ENCODE measurements at regions not wholly inside any gene's neighbourhood (a gene's known extent, or its start where the extent isn't known, plus 50 kb on each side); places are given as distances from the start of the nearest gene placed in this dataset.

GRCh38 chr11:97937501-97937900 is 1083.2 kb upstream of the CNTN5 start:
- DNase-seq (ENCODE audit: low read depth) = no peak
- TF ChIP-seq CTCF (IDR thresholded peaks at IDR 0.05; ENCODE audit: control insufficient read depth, extremely low read depth, insufficient read depth) = no peak
- H3K4me3 ChIP-seq (ENCODE audit: low read depth, low read length) = no peak overlapping the region

- DNase-seq (ENCODE audit: low read depth) = no peak
- no peak overlapping the region for H3K4me3 ChIP-seq (ENCODE audit: low read depth, low read length)
- no peak for TF ChIP-seq CTCF (IDR thresholded peaks at IDR 0.05; ENCODE audit: control insufficient read depth, extremely low read depth, insufficient read depth)
These were observed 1082.0 kb upstream of the CNTN5 start for GRCh38 chr11:97938789-97939188.

GRCh38 chr11:97943493-97943892 is 1077.3 kb upstream of the CNTN5 start:
- DNase-seq (ENCODE audit: low read depth) = no peak
- 0 out of 2 replicates have a peak, but pooled peaks have one; percentile 3 for TF ChIP-seq CTCF (IDR thresholded peaks at IDR 0.05; ENCODE audit: control insufficient read depth, extremely low read depth, insufficient read depth)

GRCh38 chr11:97948793-97949192 is 1072.0 kb upstream of the CNTN5 start:
- TF ChIP-seq CTCF (IDR thresholded peaks at IDR 0.05; ENCODE audit: control insufficient read depth, extremely low read depth, insufficient read depth) = no peak
- DNase-seq (ENCODE audit: low read depth) = no peak
- no peak overlapping the region for H3K4me3 ChIP-seq (ENCODE audit: low read depth, low read length)

More at GRCh38 chr11:97943493-97943892, 1077.3 kb upstream of the CNTN5 start:
- H3K4me3 ChIP-seq (ENCODE audit: low read depth, low read length) = no peak overlapping the region

GRCh38 chr11:97955595-97955994 is 1065.2 kb upstream of the CNTN5 start:
- no peak for TF ChIP-seq CTCF (IDR thresholded peaks at IDR 0.05; ENCODE audit: control insufficient read depth, extremely low read depth, insufficient read depth)
- DNase-seq (ENCODE audit: low read depth) = no peak
- H3K4me3 ChIP-seq (ENCODE audit: low read depth, low read length) = no peak overlapping the region

GRCh38 chr11:97956904-97957303 is 1063.8 kb upstream of the CNTN5 start:
- no peak for DNase-seq (ENCODE audit: low read depth)
- no peak overlapping the region for H3K4me3 ChIP-seq (ENCODE audit: low read depth, low read length)
- TF ChIP-seq CTCF (IDR thresholded peaks at IDR 0.05; ENCODE audit: control insufficient read depth, extremely low read depth, insufficient read depth) = no peak

GRCh38 chr11:97961431-97961830 is 1059.3 kb upstream of the CNTN5 start:
- H3K4me3 ChIP-seq (ENCODE audit: low read depth, low read length) = no peak overlapping the region
- DNase-seq (ENCODE audit: low read depth) = no peak
- no peak for TF ChIP-seq CTCF (IDR thresholded peaks at IDR 0.05; ENCODE audit: control insufficient read depth, extremely low read depth, insufficient read depth)
